Lower lobe of right lung (tissue), 2 donors: ENCODE measurements at regions not wholly inside any gene's neighbourhood (a gene's known extent, or its start where the extent isn't known, plus 50 kb on each side); places are given as distances from the start of the nearest gene placed in this dataset.

ENCODE experiments used
- ATAC-seq, 2 donors: fragments of 200-7000 bp; cut with Tn5 transposase; one replicate each; pipeline ENCODE4 v1.9.1; 2020 to 2022; ENCODE audit warnings: mild to moderate bottlenecking in 2 of 2, moderate library complexity in 2 of 2
- DNase-seq: peaks from one replicate; pipeline ENCODE4 v3.0.0-alpha.2; 2020
- H3K27ac ChIP-seq: fragments of 200-600 bp; one replicate; pipeline ENCODE4 v1.8.0; 2022
- H3K27me3 ChIP-seq: fragments of 200-600 bp; one replicate; pipeline ENCODE4 v1.8.0; 2022; ENCODE audit warnings: low read depth
- H3K36me3 ChIP-seq: fragments of 200-600 bp; one replicate; pipeline ENCODE4 v1.8.0; 2022; ENCODE audit warnings: mild to moderate bottlenecking
- H3K4me1 ChIP-seq: fragments of 200-600 bp; one replicate; pipeline ENCODE4 v1.8.0; 2022
- H3K4me3 ChIP-seq: fragments of 200-600 bp; one replicate; pipeline ENCODE4 v1.8.0; 2022; ENCODE audit warnings: mild to moderate bottlenecking
- H3K9me3 ChIP-seq: fragments of 200-600 bp; one replicate; pipeline ENCODE4 v1.8.0; 2022
- CTCF ChIP-seq: fragments of 200-600 bp; IDR thresholded peaks from one replicate; pipeline ENCODE4 v1.8.0; 2022; ENCODE audit warnings: antibody characterized with exemption, mild to moderate bottlenecking
- intact Hi-C: fragments of 100-400 bp; cut with DNase I; formaldehyde crosslinking; loops from one replicate; pipeline ENCODE4 v1.11.0; 2022
- donor health status: DM: no; HTN: yes; CAD: no; lungs with severe emphysema.

GRCh38 chr3:182617500-182617899 is 175.8 kb upstream of the ATP11B start:
- H3K36me3 ChIP-seq, result no peaks in the 10 kb centered on the region
- H3K9me3 ChIP-seq, result no peaks in the 10 kb centered on the region
- H3K4me3 ChIP-seq, result no peak overlapping the region
- no peaks in the 10 kb centered on the region for H3K27me3 ChIP-seq
- H3K27ac ChIP-seq, result no peak overlapping the region
- no peaks in the 10 kb centered on the region for H3K4me1 ChIP-seq
- no peak for DNase-seq
- TF ChIP-seq CTCF, result no peak
- no peak for ATAC-seq
- intact Hi-C loops, result no loop called here

GRCh38 chr3:182618085-182618732 is 175.1 kb upstream of the ATP11B start:
- TF ChIP-seq CTCF, result peak; percentile 27
- H3K4me3 ChIP-seq, result no peak overlapping the region
- ATAC-seq (no peak), DNase-seq (no peak)
- intact Hi-C loops, result no loop called here
- no peaks in the 10 kb centered on the region for H3K4me1 ChIP-seq
- H3K27me3 ChIP-seq, result no peaks in the 10 kb centered on the region
- no peak overlapping the region for H3K27ac ChIP-seq
- H3K36me3 ChIP-seq, result no peaks in the 10 kb centered on the region
- no peaks in the 10 kb centered on the region for H3K9me3 ChIP-seq

GRCh38 chr3:182618981-182619591 is 174.2 kb upstream of the ATP11B start:
- ATAC-seq, result peak in 1 of 2 donors; percentile 32
- Histone ChIP-seq H3K27ac (no peak overlapping the region), H3K36me3 (no peaks in the 10 kb centered on the region), H3K4me3 (no peak overlapping the region), H3K4me1 (no peaks in the 10 kb centered on the region), H3K27me3 (no peaks in the 10 kb centered on the region), H3K9me3 (no peaks in the 10 kb centered on the region)
- no peak for DNase-seq
- intact Hi-C loops, result no loop called here
- TF ChIP-seq CTCF, result no peak

GRCh38 chr3:182620723-182621434 is 172.4 kb upstream of the ATP11B start:
- DNase-seq, result no peak
- intact Hi-C loops, result no loop called here
- H3K9me3 ChIP-seq, result no peaks in the 10 kb centered on the region
- no peak for TF ChIP-seq CTCF
- H3K4me1 ChIP-seq, result no peaks in the 10 kb centered on the region
- no peak for ATAC-seq
- no peaks in the 10 kb centered on the region for H3K36me3 ChIP-seq
- no peak overlapping the region for H3K4me3 ChIP-seq
- H3K27ac ChIP-seq, result no peak overlapping the region
- peaks cover 4% of the 10 kb centered on the region for H3K27me3 ChIP-seq

GRCh38 chr3:182621435-182622240 is 171.7 kb upstream of the ATP11B start:
- H3K27ac ChIP-seq, result no peak overlapping the region
- no peak for DNase-seq
- no peaks in the 10 kb centered on the region for H3K9me3 ChIP-seq
- no peaks in the 10 kb centered on the region for H3K36me3 ChIP-seq
- TF ChIP-seq CTCF, result no peak
- H3K4me3 ChIP-seq, result no peak overlapping the region
- H3K27me3 ChIP-seq, result peaks cover 4% of the 10 kb centered on the region
- ATAC-seq, result no peak
- intact Hi-C loops, result no loop called here
- no peaks in the 10 kb centered on the region for H3K4me1 ChIP-seq
